Erythroblast (primary cell): ENCODE measurements at regions not wholly inside any gene's neighbourhood (a gene's known extent, or its start where the extent isn't known, plus 50 kb on each side); places are given as distances from the start of the nearest gene placed in this dataset.

Experiments
- DNase-seq, 2 experiments: peaks; one replicate each; lab custom pipeline; 2025; lab: John Stamatoyannopoulos, UW
- GATA1 ChIP-seq: IDR thresholded peaks from 2 replicates; pipeline ENCODE4 v1.6.1; 2011; ENCODE audit warnings: low read depth, mild to moderate bottlenecking, control low read depth, low read length, moderate library complexity
- POLR2A ChIP-seq: IDR thresholded peaks from 2 replicates; pipeline ENCODE4 v1.6.1; 2011; ENCODE audit warnings: mild to moderate bottlenecking, low read length

- DNase-seq = no peak
- no peak for TF ChIP-seq GATA1
- no peak for TF ChIP-seq POLR2A
Observed at GRCh38 chr1:209504571-209504970, 78.9 kb upstream of the CAMK1G start.

GRCh38 chr1:209505044-209505443, 78.5 kb upstream of the CAMK1G start:
- TF ChIP-seq POLR2A (no peak), GATA1 (no peak)
- DNase-seq = no peak

- DNase-seq = no peak
- TF ChIP-seq GATA1 (no peak), POLR2A (no peak)
Observed at GRCh38 chr1:209506101-209506500, 77.4 kb upstream of the CAMK1G start.

GRCh38 chr1:209509039-209509438, 74.5 kb upstream of the CAMK1G start:
- TF ChIP-seq GATA1 = no peak
- no peak for TF ChIP-seq POLR2A
- no peak for DNase-seq

- DNase-seq = no peak
- no peak for TF ChIP-seq GATA1
- no peak for TF ChIP-seq POLR2A
Observed at GRCh38 chr1:209510063-209510462, 73.5 kb upstream of the CAMK1G start.

GRCh38 chr1:209511169-209511568, 72.3 kb upstream of the CAMK1G start:
- TF ChIP-seq POLR2A = no peak
- no peak for TF ChIP-seq GATA1

GRCh38 chr1:209512821-209513220, 70.7 kb upstream of the CAMK1G start:
- TF ChIP-seq POLR2A (no peak), GATA1 (no peak)
- no peak for DNase-seq

More at GRCh38 chr1:209511169-209511568, 72.3 kb upstream of the CAMK1G start:
- DNase-seq = no peak

- peak; percentile 29 to 42 for DNase-seq
Observed at GRCh38 chr1:209513226-209513625, 70.3 kb upstream of the CAMK1G start.

GRCh38 chr1:209516771-209517680, 66.5 kb upstream of the CAMK1G start:
- TF ChIP-seq GATA1 (no peak), POLR2A (no peak)
- no peak for DNase-seq

More at GRCh38 chr1:209513226-209513625, 70.3 kb upstream of the CAMK1G start:
- TF ChIP-seq GATA1 (no peak), POLR2A (no peak)

GRCh38 chr1:209517681-209518050, 65.8 kb upstream of the CAMK1G start:
- no peak for TF ChIP-seq POLR2A
- TF ChIP-seq GATA1 = no peak
- no peak for DNase-seq

- DNase-seq = no peak
Observed at GRCh38 chr1:209519786-209520185, 63.7 kb upstream of the CAMK1G start.

GRCh38 chr1:209522826-209523225, 60.7 kb upstream of the CAMK1G start:
- TF ChIP-seq GATA1 (no peak), POLR2A (no peak)
- no peak for DNase-seq

More at GRCh38 chr1:209519786-209520185, 63.7 kb upstream of the CAMK1G start:
- TF ChIP-seq POLR2A (no peak), GATA1 (no peak)

GRCh38 chr1:209526137-209526536, 57.4 kb upstream of the CAMK1G start:
- no peak for DNase-seq
- no peak for TF ChIP-seq POLR2A
- TF ChIP-seq GATA1 = no peak

GRCh38 chr1:209527372-209527771, 56.1 kb upstream of the CAMK1G start:
- no peak for TF ChIP-seq GATA1
- no peak for TF ChIP-seq POLR2A
- no peak for DNase-seq
